ENCODE measurements at regions not wholly inside any gene's neighbourhood (a gene's known extent, or its start where the extent isn't known, plus 50 kb on each side); places are given as distances from the start of the nearest gene placed in this dataset.

- no peak for DNase-seq
Measured at GRCh38 chr4:61079427-61079826, 120.7 kb upstream of the ADGRL3 start.

DNA sequence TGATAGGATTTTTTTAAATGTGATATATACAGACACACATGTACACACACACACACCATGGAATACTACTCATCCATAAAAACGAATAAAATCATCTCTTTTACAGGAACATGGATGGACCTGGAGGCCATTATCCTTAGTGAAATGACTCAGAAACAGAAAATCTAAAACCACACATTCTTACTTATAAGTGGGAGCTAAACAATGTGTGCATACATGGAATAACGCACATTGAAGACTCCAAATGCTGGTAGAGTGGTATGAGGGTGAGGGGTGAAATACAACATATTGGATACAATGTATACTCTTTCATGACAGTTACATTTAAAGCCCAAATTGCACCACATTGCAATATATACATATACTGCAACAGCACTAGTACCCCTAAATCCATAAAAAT, 120.2 kb upstream of the ADGRL3 start:
- no peak for DNase-seq

DNA sequence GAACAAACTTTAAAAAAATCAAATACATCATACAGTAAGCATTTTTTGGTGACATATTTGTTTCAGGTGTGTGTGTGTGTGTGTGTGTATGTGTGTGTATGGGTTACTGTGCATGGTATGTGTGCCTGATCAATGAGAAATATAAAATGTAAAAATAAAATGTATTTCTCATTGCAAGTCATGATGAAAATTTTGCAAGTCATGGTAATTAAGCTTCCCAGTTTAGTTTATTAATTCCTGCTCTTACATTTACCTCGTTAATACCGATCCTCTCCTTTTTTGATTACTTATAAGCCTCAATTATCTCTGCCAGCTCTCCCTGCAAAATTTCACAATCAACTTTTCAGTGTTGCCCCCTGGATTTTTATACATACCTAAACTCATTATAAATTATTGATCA, 114.6 kb upstream of the ADGRL3 start:
- DNase-seq: no peak

- no peak for DNase-seq
Measured at GRCh38 chr4:61086357-61086756, 113.8 kb upstream of the ADGRL3 start.

- DNase-seq: no peak
Measured at GRCh38 chr4:61086979-61087378, 113.1 kb upstream of the ADGRL3 start.

GRCh38 chr4:61094854-61095598, 105.1 kb upstream of the ADGRL3 start:
- no peak for DNase-seq

GRCh38 chr4:61128682-61129081, 71.4 kb upstream of the ADGRL3 start:
- no peak for DNase-seq

DNA sequence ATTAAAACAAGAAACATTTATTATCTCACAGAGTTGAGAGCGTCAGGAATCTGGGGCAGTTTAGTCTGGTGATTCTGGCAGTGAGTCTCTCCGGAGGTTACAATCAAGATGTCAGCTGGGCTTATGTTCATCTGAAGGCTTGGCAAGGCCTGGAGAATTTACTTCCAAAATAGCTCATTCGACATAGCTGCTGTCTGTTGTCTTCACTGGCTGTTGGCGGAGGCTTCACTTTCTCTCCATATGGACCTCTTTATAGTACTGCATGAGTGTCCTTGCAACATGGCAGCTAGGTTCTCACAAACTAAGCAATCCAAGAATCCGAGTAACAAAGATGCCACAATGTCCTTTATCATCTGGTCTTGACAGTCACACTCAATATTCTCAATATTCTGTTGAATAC, 70.2 kb upstream of the ADGRL3 start:
- DNase-seq: no peak

- DNase-seq: peak; percentile 42
Measured at GRCh38 chr4:61143461-61143860, 56.7 kb upstream of the ADGRL3 start.

GRCh38 chr4:61149278-61149677, 50.8 kb upstream of the ADGRL3 start:
- DNase-seq: peak; percentile 43
